ENCODE measurements at regions not wholly inside any gene's neighbourhood (a gene's known extent, or its start where the extent isn't known, plus 50 kb on each side); places are given as distances from the start of the nearest gene placed in this dataset.

DNA sequence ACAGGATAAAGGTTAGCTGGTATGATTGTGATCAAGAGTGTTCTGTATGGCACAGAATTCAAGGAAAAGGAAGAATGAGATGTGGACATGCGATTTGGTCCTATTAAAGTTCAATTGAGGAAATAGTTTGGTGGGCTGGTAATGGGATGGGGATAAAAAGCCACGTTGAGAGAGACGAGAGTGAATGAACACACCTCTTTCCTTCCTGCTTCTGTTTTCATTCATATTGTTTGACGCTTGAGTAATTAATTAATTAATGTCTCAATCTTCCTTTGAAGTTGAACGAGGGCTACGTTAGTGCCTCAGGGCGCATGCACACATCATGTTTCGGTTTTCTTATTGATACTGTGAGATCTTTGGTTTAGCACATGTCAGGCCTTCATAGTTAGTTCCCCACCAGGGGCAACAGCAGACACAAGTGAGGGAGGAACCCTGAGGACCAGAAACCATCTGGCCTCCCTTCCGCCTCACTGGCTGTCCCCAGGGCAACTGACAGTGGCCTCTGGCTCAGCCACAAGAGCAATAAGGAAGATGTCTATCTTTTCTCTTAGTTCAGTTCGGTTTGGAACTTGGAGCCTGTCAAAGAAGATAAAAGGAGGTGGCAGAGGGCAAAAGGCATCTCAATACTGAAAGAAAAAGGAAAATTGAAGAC lies 116.0 kb downstream of the LIPG start:
- Histone ChIP-seq H2AFZ (ENCODE audit: low read depth) (no peak overlapping the region), H3K9me3 (no peaks in the 10 kb centered on the region), H4K20me1 (ENCODE audit: insufficient read depth) (no peaks in the 10 kb centered on the region), H3K9me2 (no peaks in the 10 kb centered on the region), H3K36me3 (replicated peaks in 1 of 2; ENCODE audit: control insufficient read depth in 1 of 2, insufficient read depth in 2 of 2, low read length in 1 of 2) (no peaks in the 10 kb centered on the region), H3K27me3 (ENCODE audit: insufficient read depth) (no peaks in the 10 kb centered on the region; the same call in 1 of the 2 replicates), H3K27ac (ENCODE audit: low read depth in 2 of 2, low read length in 1 of 2) (no peak overlapping the region), H3K4me3 (ENCODE audit: low read depth in 2 of 2, low read length in 1 of 2) (no peak overlapping the region), H3K9ac (no peak overlapping the region), H3K79me2 (ENCODE audit: insufficient read depth) (no peaks in the 10 kb centered on the region), H3K4me1 (ENCODE audit: control insufficient read depth in 1 of 2, insufficient read depth in 2 of 2, low read depth in 1 of 2, low read length in 1 of 2) (no peaks in the 10 kb centered on the region; a peak in 1 of 4 replicates), H3K4me2 (no peak overlapping the region), H3F3A (replicated peaks; ENCODE audit: insufficient read depth) (no peaks in the 10 kb centered on the region)
- WGBS (ENCODE audit: low lambda C conversion rate) = 86% methylated on average over 10 of the region's 10 CpGs
- ChIA-PET POLR2A (interaction anchor here (0.6 to 0.7 kb wide), 2 partner anchors 23 to 77 kb away, joined by 3 to 6 read pairs; no protein-coding TSS in a partner anchor), CTCF (no interaction called here)
- TF ChIP-seq RCOR1 (IDR thresholded peaks at IDR 0.05; ENCODE audit: low read length) (no peak), YY1 (IDR thresholded peaks at IDR 0.05; ENCODE audit: low read depth) (no peak), ZBTB33 (IDR thresholded peaks at IDR 0.05; ENCODE audit: borderline replicate concordance, low read depth) (no peak), TEAD4 (IDR thresholded peaks at IDR 0.05; ENCODE audit: borderline replicate concordance, insufficient read depth) (no peak), JUND (IDR thresholded peaks at IDR 0.05) (no peak), SIN3A (IDR thresholded peaks at IDR 0.05; ENCODE audit: borderline replicate concordance, low read depth, low read length) (no peak), POLR2AphosphoS5 (IDR thresholded peaks at IDR 0.05; ENCODE audit: low read depth, low read length) (no peak), SMC3 (IDR thresholded peaks at IDR 0.05; ENCODE audit: low read depth, low read length) (no peak), EP300 (IDR thresholded peaks at IDR 0.05; ENCODE audit: borderline replicate concordance in 1 of 2, low read depth in 1 of 2, low read length in 1 of 2) (no peak), GABPA (IDR thresholded peaks at IDR 0.05; ENCODE audit: low read depth) (no peak), FOXM1 (IDR thresholded peaks at IDR 0.05; ENCODE audit: low read depth) (no peak), MXI1 (IDR thresholded peaks at IDR 0.05; ENCODE audit: low read depth, low read length) (no peak), NRF1 (IDR thresholded peaks at IDR 0.05; ENCODE audit: low read depth, low read length) (no peak)
- TF ChIP-seq, protein P1, sequence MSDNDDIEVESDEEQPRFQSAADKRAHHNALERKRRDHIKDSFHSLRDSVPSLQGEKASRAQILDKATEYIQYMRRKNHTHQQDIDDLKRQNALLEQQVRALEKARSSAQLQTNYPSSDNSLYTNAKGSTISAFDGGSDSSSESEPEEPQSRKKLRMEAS (IDR thresholded peaks at IDR 0.05; ENCODE audit: low read depth) = no peak
- TF ChIP-seq, protein P2, sequence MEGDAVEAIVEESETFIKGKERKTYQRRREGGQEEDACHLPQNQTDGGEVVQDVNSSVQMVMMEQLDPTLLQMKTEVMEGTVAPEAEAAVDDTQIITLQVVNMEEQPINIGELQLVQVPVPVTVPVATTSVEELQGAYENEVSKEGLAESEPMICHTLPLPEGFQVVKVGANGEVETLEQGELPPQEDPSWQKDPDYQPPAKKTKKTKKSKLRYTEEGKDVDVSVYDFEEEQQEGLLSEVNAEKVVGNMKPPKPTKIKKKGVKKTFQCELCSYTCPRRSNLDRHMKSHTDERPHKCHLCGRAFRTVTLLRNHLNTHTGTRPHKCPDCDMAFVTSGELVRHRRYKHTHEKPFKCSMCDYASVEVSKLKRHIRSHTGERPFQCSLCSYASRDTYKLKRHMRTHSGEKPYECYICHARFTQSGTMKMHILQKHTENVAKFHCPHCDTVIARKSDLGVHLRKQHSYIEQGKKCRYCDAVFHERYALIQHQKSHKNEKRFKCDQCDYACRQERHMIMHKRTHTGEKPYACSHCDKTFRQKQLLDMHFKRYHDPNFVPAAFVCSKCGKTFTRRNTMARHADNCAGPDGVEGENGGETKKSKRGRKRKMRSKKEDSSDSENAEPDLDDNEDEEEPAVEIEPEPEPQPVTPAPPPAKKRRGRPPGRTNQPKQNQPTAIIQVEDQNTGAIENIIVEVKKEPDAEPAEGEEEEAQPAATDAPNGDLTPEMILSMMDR (IDR thresholded peaks at IDR 0.05) = no peak
- DNase-seq = no peak
